Lung microvascular endothelial cell (primary cell): ENCODE measurements at regions not wholly inside any gene's neighbourhood (a gene's known extent, or its start where the extent isn't known, plus 50 kb on each side); places are given as distances from the start of the nearest gene placed in this dataset.

Experiments used
- DNase-seq, 2 donors: peaks; one replicate each; pipeline versions ENCODE4 v3.0.0 to v3.0.0-alpha.2; 2010; ENCODE audit warnings: low read depth in 2 of 2

- DNase-seq, result no peak
These were observed 129.7 kb upstream of the PARD3B start for GRCh38 chr2:204415406-204416181.

- DNase-seq, result no peak
These were observed 129.0 kb upstream of the PARD3B start for GRCh38 chr2:204416236-204416635.

- peak; percentile 39 to 89 for DNase-seq
These were observed 119.5 kb upstream of the PARD3B start for GRCh38 chr2:204425821-204426220.

GRCh38 chr2:204428675-204429074 is 116.6 kb upstream of the PARD3B start:
- DNase-seq, result no peak

GRCh38 chr2:204431529-204431928 is 113.7 kb upstream of the PARD3B start:
- no peak for DNase-seq

- DNase-seq, result no peak
These were observed 113.1 kb upstream of the PARD3B start for GRCh38 chr2:204432196-204432595.

- no peak for DNase-seq
These were observed 110.4 kb upstream of the PARD3B start for GRCh38 chr2:204434660-204435462.

- DNase-seq, result peak in 1 of 2 donors; percentile 23
These were observed 109.0 kb upstream of the PARD3B start for GRCh38 chr2:204436230-204436629.

GRCh38 chr2:204437408-204437807 is 107.9 kb upstream of the PARD3B start:
- peak in 1 of 2 donors; percentile 4 for DNase-seq

GRCh38 chr2:204437815-204438756 is 107.2 kb upstream of the PARD3B start:
- peak in 1 of 2 donors; percentile 74 for DNase-seq

- DNase-seq, result no peak
These were observed 104.0 kb upstream of the PARD3B start for GRCh38 chr2:204441316-204441715.

GRCh38 chr2:204445149-204445548 is 100.1 kb upstream of the PARD3B start:
- no peak for DNase-seq

- no peak for DNase-seq
These were observed 97.6 kb upstream of the PARD3B start for GRCh38 chr2:204447722-204448121.

GRCh38 chr2:204449977-204450376 is 95.3 kb upstream of the PARD3B start:
- DNase-seq, result no peak

GRCh38 chr2:204451766-204452165 is 93.5 kb upstream of the PARD3B start:
- no peak for DNase-seq

GRCh38 chr2:204452464-204453023 is 92.7 kb upstream of the PARD3B start:
- DNase-seq, result peak; percentile 45 to 99

GRCh38 chr2:204453730-204454167 is 91.5 kb upstream of the PARD3B start:
- DNase-seq, result peak in 1 of 2 donors; percentile 89

GRCh38 chr2:204454672-204455380 is 90.4 kb upstream of the PARD3B start:
- no peak for DNase-seq

- DNase-seq, result no peak
These were observed 76.4 kb upstream of the PARD3B start for GRCh38 chr2:204468746-204469429.

GRCh38 chr2:204470178-204470620 is 75.1 kb upstream of the PARD3B start:
- no peak for DNase-seq
